Vagina (tissue), 2 donors: ENCODE measurements at regions not wholly inside any gene's neighbourhood (a gene's known extent, or its start where the extent isn't known, plus 50 kb on each side); places are given as distances from the start of the nearest gene placed in this dataset.

ENCODE experiments used
- POLR2A ChIP-seq, 2 donors: fragments of 450-650 bp; IDR thresholded peaks; one replicate each; pipeline ENCODE4 v1.6.1; 2017; ENCODE audit warnings: antibody characterized with exemption in 2 of 2, mild to moderate bottlenecking in 2 of 2, moderate library complexity in 2 of 2
- TF ChIP-seq, protein P1 (sequence below), 3 experiments: fragments of 450-650 bp in 2 of 3; fragments of 200-600 bp in 1 of 3; sonication (generic) in 1 of 3; IDR thresholded peaks; one replicate each; pipeline ENCODE4 v1.5.1; 2017 to 2019; ENCODE audit warnings: antibody characterized with exemption in 3 of 3, mild to moderate bottlenecking in 2 of 3, moderate library complexity in 2 of 3

DNA sequence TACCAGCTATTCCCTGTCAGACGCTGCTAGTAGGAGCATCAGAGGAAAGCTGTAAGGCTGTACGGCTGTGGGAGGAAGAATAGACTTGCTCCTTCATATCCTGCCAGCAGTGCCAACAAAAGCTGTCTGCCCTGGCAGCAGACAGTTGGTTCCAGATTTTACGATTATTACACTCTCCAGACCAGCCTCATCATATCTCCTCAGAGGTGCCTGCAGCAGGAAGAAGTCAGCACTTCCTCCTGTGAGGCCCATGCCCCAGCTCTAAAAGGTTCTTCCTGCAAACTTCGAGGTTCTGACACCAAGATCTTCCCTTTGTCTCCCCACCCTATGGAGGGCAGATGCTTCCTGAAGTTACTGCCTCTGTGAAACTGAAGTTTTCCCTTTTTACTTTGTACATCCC lies 537.7 kb upstream of the PKDCC start:
- TF ChIP-seq, protein P1, sequence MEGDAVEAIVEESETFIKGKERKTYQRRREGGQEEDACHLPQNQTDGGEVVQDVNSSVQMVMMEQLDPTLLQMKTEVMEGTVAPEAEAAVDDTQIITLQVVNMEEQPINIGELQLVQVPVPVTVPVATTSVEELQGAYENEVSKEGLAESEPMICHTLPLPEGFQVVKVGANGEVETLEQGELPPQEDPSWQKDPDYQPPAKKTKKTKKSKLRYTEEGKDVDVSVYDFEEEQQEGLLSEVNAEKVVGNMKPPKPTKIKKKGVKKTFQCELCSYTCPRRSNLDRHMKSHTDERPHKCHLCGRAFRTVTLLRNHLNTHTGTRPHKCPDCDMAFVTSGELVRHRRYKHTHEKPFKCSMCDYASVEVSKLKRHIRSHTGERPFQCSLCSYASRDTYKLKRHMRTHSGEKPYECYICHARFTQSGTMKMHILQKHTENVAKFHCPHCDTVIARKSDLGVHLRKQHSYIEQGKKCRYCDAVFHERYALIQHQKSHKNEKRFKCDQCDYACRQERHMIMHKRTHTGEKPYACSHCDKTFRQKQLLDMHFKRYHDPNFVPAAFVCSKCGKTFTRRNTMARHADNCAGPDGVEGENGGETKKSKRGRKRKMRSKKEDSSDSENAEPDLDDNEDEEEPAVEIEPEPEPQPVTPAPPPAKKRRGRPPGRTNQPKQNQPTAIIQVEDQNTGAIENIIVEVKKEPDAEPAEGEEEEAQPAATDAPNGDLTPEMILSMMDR (IDR thresholded peaks at IDR 0.05), result no peak
- TF ChIP-seq POLR2A (IDR thresholded peaks at IDR 0.05), result no peak
